Gastroesophageal sphincter (tissue), 3 donors: ENCODE measurements at regions not wholly inside any gene's neighbourhood (a gene's known extent, or its start where the extent isn't known, plus 50 kb on each side); places are given as distances from the start of the nearest gene placed in this dataset.

Experiments used
- CTCF ChIP-seq, 4 experiments: fragments of 200-600 bp in 2 of 4; fragments of 450-650 bp in 2 of 4; sonication (generic) in 1 of 4; IDR thresholded peaks; one replicate each; pipeline ENCODE4 v1.5.1; 2017 to 2019; ENCODE audit warnings: antibody characterized with exemption in 4 of 4, mild to moderate bottlenecking in 2 of 4, moderate library complexity in 2 of 4
- EP300 ChIP-seq: sonication (generic); formaldehyde crosslinking; IDR thresholded peaks from one replicate; pipeline ENCODE4 v1.6.1; 2017; ENCODE audit warnings: antibody characterized with exemption, mild to moderate bottlenecking
- POLR2AphosphoS5 ChIP-seq: sonication (generic); formaldehyde crosslinking; IDR thresholded peaks from one replicate; pipeline ENCODE4 v1.6.1; 2017; ENCODE audit warnings: antibody characterized with exemption

- TF ChIP-seq CTCF (IDR thresholded peaks at IDR 0.05) (no peak), POLR2AphosphoS5 (no peak), EP300 (no peak)
Measured at GRCh38 chr22:47343611-47344010, 581.2 kb downstream of the TBC1D22A start.
